HUES6 (cell line): ENCODE measurements at regions not wholly inside any gene's neighbourhood (a gene's known extent, or its start where the extent isn't known, plus 50 kb on each side); places are given as distances from the start of the nearest gene placed in this dataset.

Source experiments
- H3K27ac ChIP-seq: 2 replicates; pipeline ENCODE4 v1.7.0; 2013; ENCODE audit warnings: low read depth, mild to moderate bottlenecking, low read length, inconsistent platforms
- H3K27me3 ChIP-seq: 2 replicates; pipeline ENCODE4 v1.6.1; 2013; ENCODE audit warnings: low read length; ENCODE audit not compliant: control insufficient read depth, insufficient read depth
- H3K36me3 ChIP-seq: 2 replicates; pipeline ENCODE4 v1.6.1; 2013; ENCODE audit warnings: low read length; ENCODE audit not compliant: control insufficient read depth, insufficient read depth
- H3K4me1 ChIP-seq: 2 replicates; pipeline ENCODE4 v1.6.1; 2013; ENCODE audit warnings: low read length; ENCODE audit not compliant: control insufficient read depth, insufficient read depth
- H3K4me3 ChIP-seq: 2 replicates; pipeline ENCODE4 v1.5.1; 2013; ENCODE audit warnings: low read depth, low read length
- H3K9ac ChIP-seq: one replicate; pipeline ENCODE4 v1.6.1; 2013; ENCODE audit warnings: mild to moderate bottlenecking, low read length
- H3K9me3 ChIP-seq: 2 replicates; pipeline ENCODE4 v1.6.1; 2013; ENCODE audit warnings: low read depth, low read length; ENCODE audit not compliant: control insufficient read depth, insufficient read depth

DNA sequence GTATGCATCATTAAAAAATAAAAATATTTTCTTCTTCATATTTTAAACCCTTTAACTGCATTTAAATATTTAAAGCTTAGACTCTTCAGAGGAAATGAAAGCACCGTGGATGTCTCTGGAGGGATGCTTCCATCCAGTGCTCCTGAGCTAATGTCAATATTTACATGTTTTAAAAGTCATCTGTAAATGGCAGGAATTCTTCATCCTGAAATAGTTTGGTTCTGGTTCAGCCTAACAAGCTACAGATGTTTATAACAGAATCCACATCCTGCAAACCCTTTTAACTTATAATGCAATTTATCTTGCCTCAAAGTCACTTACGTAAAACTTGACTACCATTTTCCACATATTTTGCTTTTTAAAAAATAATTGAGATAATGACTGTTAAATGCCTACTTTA is 1207.3 kb downstream of the SLC16A7 start:
- Histone ChIP-seq H3K4me1 (no peaks in the 10 kb centered on the region), H3K27me3 (no peaks in the 10 kb centered on the region), H3K27ac (no peak overlapping the region), H3K4me3 (no peak overlapping the region), H3K9me3 (no peaks in the 10 kb centered on the region), H3K36me3 (no peaks in the 10 kb centered on the region), H3K9ac (no peak overlapping the region)

DNA sequence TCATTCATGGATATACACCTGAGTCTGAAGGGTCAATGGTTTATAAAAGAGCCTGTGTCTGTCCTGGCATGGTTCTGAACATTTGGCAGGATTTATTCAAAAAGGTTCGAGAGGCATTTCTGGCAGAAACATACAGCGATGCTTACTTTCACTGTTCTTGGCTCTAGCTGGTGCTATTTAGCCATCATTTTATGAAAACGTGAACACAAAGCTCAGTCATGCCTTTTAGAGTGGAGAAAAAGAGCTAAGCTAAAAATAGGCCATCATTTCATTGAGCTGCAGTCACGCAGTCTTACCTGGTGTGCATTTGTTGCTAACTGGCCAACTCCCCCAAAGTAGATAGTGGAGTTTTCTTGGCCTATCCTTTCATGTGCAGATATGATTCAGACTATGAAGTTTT is 1209.5 kb downstream of the SLC16A7 start:
- Histone ChIP-seq H3K9me3 (no peaks in the 10 kb centered on the region), H3K9ac (no peak overlapping the region), H3K36me3 (no peaks in the 10 kb centered on the region), H3K4me1 (no peaks in the 10 kb centered on the region), H3K27ac (no peak overlapping the region), H3K4me3 (no peak overlapping the region), H3K27me3 (no peaks in the 10 kb centered on the region)

DNA sequence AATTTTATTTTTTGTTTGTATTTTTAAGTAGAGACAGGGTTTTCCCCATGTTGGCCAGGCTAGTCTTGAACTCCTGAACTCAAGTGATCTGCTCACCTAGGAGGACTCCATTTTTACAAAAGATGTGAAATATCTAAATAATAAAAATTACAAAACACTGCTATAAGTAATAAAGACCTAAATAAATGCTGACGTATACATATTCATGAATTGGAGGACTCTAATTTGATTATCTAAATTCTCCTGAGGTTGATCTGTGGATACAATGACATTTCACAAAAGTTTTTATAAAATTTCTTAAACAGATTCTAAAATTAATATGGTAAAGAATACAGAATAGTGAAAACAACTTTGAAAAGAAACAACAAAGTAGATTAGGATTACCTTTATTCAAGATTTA is 1224.0 kb downstream of the SLC16A7 start:
- Histone ChIP-seq H3K9ac (no peak overlapping the region), H3K27ac (no peak overlapping the region), H3K9me3 (peaks cover 7% of the 10 kb centered on the region), H3K36me3 (no peaks in the 10 kb centered on the region), H3K4me3 (no peak overlapping the region), H3K4me1 (no peaks in the 10 kb centered on the region), H3K27me3 (no peaks in the 10 kb centered on the region)

DNA sequence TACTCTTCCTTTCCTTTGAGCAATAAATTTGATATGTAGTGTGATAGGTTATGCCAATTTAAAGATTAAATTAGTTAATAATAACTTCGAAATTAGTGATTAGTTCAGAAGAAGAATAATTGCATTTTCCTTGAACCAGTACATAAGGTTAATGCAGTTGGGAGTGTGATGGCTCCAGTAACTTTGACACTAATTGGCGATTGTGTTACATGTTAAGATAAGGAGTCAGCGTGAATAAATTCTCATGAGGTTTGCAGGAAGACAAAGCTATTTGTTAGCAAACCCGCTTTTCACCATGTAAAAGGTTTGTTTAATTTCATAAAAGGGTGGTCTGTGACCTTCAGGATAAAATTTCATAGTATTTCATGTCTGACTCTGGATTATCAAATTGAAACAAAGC is 1226.8 kb downstream of the SLC16A7 start:
- Histone ChIP-seq H3K27me3 (no peaks in the 10 kb centered on the region), H3K9ac (no peak overlapping the region), H3K36me3 (no peaks in the 10 kb centered on the region), H3K4me1 (no peaks in the 10 kb centered on the region), H3K27ac (no peak overlapping the region), H3K9me3 (no peaks in the 10 kb centered on the region), H3K4me3 (no peak overlapping the region)

DNA sequence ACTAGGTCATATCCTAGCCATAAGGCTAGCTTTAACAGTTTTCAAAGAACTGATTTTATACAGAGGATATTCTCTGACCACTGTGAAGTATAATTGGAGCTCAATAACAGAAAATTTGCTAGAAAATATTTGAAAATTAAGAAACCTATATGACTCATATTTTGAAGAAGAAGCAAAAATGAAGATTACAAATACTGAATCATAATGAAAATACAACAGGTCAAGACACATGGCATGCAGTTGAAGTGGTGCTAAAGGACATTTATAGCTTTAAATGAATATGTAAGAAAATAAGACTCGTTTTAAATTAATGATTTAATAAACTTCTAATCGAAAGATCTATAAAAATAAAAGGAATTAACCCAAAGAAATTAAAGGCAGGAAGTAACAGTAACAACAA is 1234.6 kb downstream of the SLC16A7 start:
- H3K27me3 ChIP-seq = no peaks in the 10 kb centered on the region
- no peak overlapping the region for H3K9ac ChIP-seq
- H3K9me3 ChIP-seq = no peaks in the 10 kb centered on the region
- no peak overlapping the region for H3K27ac ChIP-seq
- no peaks in the 10 kb centered on the region for H3K36me3 ChIP-seq
- peaks cover 7% of the 10 kb centered on the region; the same call in 1 of the 2 replicates for H3K4me1 ChIP-seq
- no peak overlapping the region for H3K4me3 ChIP-seq

DNA sequence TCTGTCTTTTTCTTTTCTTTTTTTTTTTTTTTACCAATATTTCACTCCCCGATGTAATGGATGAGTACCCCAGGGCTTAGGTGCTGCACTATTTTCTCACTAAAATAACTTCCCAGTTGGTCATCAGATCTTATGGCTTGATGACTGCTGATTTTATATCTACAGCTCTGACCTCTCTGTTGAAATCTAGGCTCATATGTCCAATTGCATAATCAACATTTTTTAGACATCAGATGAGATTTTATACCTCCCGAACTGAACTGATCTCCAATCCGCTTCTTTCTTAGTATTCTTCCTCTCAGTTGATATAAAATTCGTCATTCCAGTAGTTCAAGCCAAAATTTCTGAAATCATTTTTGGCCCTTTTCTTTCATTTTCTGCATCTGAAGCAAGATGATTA is 1236.5 kb downstream of the SLC16A7 start:
- Histone ChIP-seq H3K36me3 (no peaks in the 10 kb centered on the region), H3K9ac (no peak overlapping the region), H3K27me3 (no peaks in the 10 kb centered on the region), H3K27ac (no peak overlapping the region), H3K4me3 (no peak overlapping the region), H3K4me1 (peaks cover 7% of the 10 kb centered on the region; the same call in 1 of the 2 replicates), H3K9me3 (no peaks in the 10 kb centered on the region)

DNA sequence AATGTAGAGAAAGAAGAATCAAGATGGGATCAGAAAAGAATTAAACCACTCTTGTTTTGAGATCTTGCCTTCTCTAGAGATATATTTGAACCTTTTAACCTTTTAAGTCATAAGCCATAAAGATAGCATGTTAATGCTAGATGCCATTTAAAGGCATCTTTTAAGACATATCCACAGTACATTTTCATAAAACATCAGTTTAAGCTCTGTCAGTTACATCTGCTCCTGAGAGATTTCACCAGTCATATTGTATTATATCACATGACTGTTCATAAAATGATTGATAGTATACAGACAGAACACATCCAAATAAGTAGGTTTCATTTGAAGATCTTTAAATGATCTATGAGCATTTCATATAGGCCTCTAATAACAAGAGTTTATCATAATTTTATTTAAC is 1238.5 kb downstream of the SLC16A7 start:
- Histone ChIP-seq H3K36me3 (no peaks in the 10 kb centered on the region), H3K4me1 (peaks cover 7% of the 10 kb centered on the region; the same call in 1 of the 2 replicates), H3K9ac (no peak overlapping the region), H3K9me3 (no peaks in the 10 kb centered on the region), H3K27ac (no peak overlapping the region), H3K27me3 (no peaks in the 10 kb centered on the region), H3K4me3 (no peak overlapping the region)

DNA sequence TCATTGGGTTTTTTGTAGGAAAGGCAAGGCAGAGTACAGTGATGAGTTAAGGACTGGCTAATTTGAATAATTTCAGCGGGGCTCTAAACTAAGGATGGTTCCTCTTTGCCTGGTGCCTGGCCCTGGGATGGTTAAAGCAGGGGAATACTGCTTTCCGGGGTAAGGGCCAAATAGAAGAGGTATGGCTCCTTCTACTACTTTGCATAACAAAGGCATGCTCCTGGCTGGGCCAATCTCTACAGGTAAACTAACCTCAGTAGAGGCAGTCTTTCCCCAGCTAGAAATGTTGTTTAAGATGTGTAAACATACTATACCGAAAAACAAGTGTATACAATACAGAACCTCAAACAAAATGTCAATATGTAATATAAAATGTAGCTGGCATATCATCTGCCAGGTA is 1239.0 kb downstream of the SLC16A7 start:
- no peak overlapping the region for H3K27ac ChIP-seq
- H3K4me3 ChIP-seq = no peak overlapping the region
- H3K9ac ChIP-seq = no peak overlapping the region
- H3K4me1 ChIP-seq = peaks cover 7% of the 10 kb centered on the region; the same call in 1 of the 2 replicates
- H3K27me3 ChIP-seq = no peaks in the 10 kb centered on the region
- H3K9me3 ChIP-seq = no peaks in the 10 kb centered on the region
- H3K36me3 ChIP-seq = no peaks in the 10 kb centered on the region

DNA sequence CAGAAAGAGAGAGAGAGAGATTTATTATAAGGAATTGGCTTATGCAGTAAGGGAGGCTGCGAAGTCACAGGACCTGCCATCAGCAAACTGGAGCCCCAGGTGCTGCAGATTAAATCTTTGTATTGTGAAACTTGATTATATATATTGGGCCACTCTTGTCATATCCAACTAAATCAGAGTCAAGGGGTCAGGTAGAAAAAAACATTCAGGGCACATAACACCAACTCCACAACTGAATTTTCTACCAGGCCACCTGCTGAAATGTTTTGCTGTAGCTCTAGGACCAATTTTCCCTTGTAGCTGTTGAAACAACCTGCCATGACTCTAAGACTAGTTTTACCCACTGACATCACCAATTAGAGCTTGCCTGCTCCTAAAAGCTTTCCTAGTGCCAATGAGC is 1240.8 kb downstream of the SLC16A7 start:
- Histone ChIP-seq H3K9ac (no peak overlapping the region), H3K9me3 (no peaks in the 10 kb centered on the region), H3K27ac (no peak overlapping the region), H3K4me3 (no peak overlapping the region), H3K27me3 (no peaks in the 10 kb centered on the region), H3K36me3 (no peaks in the 10 kb centered on the region), H3K4me1 (peaks cover 7% of the 10 kb centered on the region; the same call in 1 of the 2 replicates)

DNA sequence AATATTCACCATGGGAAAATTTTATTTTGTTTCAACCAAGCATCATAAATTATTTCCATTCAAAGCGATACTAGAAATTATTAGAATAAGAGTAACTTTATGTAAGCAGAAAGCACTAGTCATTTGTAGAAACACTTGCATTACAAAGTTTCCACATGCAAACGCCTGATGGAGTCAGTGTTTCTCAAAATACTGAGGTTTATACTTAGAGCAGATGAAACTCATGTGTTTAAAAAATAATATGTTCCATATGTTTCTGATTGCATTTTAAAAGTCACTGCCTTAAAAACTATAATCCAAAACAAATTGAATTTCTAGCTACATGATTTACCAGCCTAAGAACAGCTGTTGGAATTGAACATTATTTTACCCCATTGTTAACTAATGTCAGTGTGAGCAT is 1246.4 kb downstream of the SLC16A7 start:
- Histone ChIP-seq H3K4me1 (no peaks in the 10 kb centered on the region), H3K9me3 (no peaks in the 10 kb centered on the region), H3K27me3 (no peaks in the 10 kb centered on the region), H3K27ac (no peak overlapping the region), H3K9ac (no peak overlapping the region), H3K36me3 (no peaks in the 10 kb centered on the region), H3K4me3 (no peak overlapping the region)

DNA sequence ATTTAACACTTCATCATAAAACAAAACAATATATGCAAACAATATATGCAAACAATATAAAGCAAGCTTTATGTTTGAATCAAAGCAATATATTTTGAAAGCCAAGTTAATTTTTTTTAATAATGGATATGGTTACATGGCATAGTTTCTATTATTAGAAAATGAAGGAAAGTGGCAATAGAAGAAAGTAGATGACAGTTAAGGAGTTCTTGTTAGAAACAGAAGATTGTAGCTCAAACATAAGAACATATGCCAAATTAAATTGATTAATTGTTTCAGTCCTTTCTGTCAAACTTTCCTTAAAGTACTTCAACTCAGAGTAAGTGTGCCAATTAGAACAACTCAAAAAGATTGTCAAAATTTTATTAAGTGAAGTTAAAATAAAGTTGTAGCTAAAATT is 1248.3 kb downstream of the SLC16A7 start:
- Histone ChIP-seq H3K27ac (no peak overlapping the region), H3K27me3 (no peaks in the 10 kb centered on the region), H3K4me1 (no peaks in the 10 kb centered on the region), H3K9ac (no peak overlapping the region), H3K4me3 (no peak overlapping the region), H3K36me3 (no peaks in the 10 kb centered on the region), H3K9me3 (no peaks in the 10 kb centered on the region)

DNA sequence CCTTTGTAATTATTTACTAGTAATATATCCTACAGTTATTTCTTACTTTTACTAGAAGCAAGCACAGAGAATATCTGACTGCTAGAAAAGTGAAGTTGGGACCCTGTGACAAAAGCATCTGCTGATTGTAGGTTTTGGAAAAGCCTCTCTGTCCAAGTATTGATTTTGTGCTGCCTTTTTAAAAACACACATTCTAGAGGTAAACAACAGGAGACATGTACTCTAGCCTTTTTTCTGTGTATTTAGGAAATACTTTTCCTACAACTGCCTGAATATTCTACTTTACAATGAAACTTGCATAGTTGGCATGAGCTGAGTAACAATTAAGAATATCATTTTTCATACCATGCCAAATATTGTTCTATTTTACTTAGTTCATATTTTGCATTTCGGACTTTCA is 1249.0 kb downstream of the SLC16A7 start:
- H3K9ac ChIP-seq = no peak overlapping the region
- no peak overlapping the region for H3K27ac ChIP-seq
- H3K9me3 ChIP-seq = no peaks in the 10 kb centered on the region
- H3K27me3 ChIP-seq = no peaks in the 10 kb centered on the region
- H3K4me3 ChIP-seq = no peak overlapping the region
- H3K4me1 ChIP-seq = no peaks in the 10 kb centered on the region
- no peaks in the 10 kb centered on the region for H3K36me3 ChIP-seq
